ENCODE measurements at regions not wholly inside any gene's neighbourhood (a gene's known extent, or its start where the extent isn't known, plus 50 kb on each side); places are given as distances from the start of the nearest gene placed in this dataset.

DNA sequence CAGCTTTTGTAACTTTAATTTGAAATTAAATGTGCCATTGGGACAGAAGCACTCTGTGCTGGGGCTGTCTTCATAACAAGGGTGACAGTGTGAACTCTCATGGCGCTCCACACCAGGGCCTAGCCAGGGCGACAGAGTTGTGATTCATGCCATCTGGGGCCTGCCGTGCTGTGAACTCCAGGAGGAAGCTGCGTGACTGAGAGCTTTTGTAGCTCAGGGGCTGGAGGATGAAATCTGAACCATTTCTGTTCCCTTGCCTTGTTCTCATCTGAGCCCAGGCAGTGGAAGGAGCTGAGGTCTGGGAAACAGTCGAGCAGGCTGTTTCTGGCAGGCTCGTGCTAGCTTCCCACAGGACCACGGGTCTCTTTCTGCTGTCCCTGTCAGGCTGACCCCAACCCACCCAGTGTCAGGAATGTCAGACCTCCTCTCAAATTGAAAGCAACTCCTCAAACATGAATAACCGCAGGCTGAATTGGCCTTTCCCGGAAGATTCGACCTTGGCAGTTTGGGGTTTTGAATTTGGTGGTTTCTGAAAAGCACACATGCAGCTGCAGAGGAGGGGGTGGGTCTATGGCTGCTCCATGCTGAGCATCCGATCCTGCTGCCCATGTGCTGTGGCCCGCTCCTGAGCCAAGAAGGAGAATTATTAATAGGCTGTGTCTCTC lies 69.2 kb upstream of the RPS23 start:
- DNase-seq = no peak

DNA sequence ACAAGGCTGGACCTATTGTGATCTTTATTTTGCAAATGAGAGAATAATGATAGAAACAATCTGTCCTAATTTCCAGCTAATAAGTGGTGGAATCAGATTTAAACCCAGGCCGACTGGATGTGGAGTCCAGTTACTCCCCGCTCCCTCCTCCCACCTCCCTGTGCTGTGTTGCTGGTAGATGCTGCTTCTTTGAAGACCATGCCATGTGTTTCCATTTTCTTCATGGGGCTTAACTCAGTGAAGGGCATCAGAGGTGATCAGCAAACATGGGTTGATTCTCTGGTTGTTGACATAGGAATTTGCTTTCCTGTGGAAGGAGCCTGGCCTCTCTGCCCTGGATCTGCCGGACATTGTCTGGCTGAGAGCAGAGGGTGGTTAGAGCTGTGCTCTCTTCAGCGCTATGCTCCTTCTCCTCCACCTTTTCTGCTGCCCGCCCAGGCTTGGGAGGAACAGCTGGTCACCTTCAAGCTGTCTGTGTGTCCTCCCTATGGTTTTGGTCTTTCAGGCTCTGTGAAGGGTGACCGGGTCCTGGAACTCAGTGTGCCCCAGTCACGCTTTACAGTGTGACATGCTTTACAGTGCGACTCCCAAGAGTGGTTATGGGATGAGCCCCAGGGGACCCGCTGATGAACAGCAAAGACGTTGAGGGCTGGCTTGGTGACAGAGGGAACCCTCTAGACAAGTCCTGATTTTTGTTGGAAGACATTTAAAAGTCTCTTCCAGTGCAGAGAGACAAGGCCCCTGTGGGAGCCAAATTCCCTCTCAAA lies 68.4 kb upstream of the RPS23 start:
- no peak for DNase-seq

DNA sequence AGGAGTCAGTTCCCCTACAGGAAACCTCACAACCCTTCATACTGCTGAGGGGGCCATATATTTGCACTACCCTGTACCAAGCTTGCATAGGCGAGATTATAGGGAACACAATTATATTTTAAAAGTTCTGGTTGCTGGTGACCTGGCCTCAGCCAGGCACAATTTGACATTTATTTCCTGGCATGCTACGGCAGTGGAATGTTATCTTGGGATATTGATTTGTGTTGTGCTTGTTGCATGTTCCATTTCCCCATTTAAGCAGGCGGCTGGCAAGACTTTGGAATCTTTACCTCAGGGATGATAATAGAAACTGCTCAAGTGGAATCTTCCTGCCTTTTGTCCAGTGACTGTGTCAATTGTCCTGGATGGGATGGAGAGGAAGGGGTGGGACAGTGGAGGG lies 67.0 kb upstream of the RPS23 start:
- DNase-seq = no peak

DNA sequence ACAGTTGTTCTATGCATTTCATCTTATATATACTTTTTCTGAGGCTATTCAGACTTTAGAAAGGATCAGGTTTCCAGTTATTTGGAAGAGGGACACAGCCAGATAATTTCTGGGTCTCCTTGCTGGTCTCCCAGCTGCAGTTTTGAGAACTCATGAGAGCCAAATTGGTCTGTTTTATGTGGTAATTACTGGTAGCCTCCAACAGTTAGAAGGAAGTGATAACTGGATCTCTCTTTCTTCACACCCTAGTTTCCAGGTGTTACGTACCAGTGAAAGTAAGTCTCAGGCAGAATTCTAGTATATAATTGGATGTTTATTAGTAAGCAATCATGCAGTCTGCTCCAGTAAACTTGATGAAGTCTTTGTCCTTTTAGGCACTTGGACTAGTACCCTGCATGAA lies 63.2 kb upstream of the RPS23 start:
- DNase-seq = no peak

DNA sequence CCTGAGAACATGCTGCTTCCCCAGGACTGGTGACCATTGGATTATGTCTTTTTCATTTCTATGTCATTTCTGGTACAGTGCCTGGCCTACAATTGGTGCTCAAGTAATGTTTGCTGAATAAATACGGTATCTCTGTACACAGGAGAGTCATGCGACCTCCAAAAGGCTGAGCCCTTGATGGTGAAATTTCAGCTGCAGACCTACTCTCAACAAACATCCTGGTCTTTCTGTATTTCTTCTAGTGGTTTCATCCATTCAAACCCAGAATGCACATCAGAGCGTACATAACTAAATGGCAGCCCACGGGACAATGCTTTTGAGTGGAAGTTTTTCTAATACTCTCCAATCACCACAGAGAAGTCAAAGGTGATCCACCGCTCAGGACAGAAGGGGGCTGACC lies 62.6 kb upstream of the RPS23 start:
- DNase-seq = no peak

DNA sequence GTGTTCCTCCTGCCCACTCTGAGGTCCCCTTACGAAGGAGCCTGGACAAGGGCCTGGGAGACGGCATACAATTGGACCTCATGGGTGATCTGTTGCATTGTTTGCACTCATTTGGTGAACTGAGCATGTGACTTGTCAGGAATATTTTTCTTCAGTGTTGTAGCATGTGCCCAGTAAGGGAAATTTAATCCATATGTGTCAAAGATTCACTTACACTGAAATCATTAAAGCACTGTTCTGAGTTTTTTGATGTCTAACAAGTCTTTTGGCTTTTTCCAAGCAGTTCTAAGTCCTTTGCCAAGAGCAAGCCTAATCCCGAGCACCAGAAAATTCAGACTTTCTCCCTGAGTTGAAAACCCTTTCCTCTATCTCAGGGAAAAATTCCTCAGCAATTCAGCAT lies 61.6 kb upstream of the RPS23 start:
- DNase-seq = no peak

DNA sequence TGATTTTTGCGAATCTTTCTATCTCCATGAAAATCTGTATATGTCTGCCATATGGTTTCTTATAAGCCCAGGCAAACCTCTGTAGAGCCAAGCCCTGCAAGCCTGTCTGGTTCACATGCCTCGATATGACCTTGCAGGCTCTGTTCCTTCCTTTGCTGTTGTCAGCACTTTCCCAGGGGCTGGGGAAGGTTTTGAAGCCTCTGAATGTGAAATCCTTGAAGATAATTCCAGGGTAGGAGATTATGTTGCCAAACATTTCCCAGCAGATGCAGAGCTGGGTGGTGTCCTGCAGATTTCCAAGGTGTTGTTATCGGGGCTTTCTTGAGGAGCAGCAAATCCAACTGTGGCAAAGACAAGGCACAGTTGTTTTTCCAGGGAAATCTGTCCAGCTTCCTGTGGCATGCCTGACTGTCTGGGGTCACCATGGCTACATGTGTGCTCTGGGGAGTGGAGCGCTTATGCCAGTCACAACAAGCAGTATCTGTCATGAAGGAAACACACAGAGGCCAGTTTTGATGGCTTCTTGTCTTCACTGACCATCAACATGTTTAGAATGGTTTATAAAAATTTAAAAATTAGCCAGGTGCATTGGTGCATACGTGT lies 60.7 kb upstream of the RPS23 start:
- no peak for DNase-seq

DNA sequence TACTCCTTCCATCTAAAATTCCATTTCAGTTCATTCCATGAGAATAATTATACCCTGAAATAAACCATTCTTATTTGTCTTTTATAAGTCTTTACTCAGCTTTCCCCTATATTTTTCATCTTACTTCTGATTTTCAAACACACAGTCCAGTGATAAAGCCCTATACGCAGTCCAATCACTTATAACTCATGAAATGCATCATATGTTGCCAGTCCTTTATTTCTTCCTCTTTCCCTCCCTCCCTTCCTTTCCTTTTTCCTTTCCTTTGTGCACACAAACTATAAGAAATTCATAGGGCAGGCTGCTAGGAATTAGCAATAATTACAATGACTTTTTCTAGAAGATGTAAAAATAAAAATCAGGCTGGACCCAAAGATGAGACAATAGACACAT lies 58.8 kb upstream of the RPS23 start:
- no peak for DNase-seq

DNA sequence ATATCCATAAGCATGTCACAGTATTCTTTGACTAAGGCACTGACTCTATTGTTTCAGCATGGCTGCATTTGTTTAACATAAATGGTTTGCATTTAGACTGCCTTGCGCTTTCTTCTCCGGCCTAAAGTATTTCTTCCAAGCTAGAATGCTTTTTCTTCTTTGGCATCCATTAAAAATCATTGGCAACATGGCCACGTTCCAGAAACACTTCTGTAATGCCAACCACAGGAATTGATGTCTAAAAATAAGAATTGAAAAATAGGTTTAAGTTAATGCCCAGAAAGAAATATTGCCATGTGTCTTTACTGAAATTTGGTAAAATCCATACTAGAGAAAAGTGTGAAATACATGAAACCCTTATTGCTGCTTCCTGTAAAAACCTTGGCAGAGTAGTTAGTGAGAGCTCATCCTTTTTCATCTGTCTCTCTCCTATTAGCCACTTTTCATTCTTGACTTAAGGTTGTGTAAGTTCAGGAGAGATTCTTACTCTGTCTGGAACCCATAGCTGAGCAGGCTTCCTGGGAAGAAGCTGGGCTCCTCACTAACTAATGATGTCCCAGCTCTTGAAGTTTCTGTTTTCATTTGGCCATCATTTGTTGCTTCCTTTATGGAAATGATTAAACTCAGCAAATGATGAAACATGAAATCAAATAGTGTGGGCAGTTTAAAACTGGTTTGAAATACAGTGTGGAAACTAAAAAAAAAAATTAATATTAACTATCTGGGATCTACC lies 58.2 kb upstream of the RPS23 start:
- no peak for DNase-seq

DNA sequence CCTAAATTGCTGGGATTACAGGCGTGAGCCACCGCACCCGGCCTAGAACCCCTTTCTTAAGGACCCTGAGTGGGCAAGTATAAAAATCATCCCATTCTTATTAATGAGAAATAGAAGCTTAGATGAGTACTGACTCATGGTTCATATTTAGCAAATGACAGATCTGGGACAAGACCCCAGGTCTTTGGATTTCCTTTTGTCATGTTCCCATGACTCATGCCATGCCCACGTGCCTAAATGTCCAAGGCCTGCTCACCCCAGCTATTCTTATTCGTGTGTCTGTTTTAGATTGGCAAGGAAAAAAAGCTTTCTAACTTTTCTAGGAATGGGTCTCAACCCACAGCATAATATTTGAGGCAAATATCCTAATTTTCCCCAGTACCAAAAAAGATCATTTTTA lies 57.7 kb upstream of the RPS23 start:
- no peak for DNase-seq

DNA sequence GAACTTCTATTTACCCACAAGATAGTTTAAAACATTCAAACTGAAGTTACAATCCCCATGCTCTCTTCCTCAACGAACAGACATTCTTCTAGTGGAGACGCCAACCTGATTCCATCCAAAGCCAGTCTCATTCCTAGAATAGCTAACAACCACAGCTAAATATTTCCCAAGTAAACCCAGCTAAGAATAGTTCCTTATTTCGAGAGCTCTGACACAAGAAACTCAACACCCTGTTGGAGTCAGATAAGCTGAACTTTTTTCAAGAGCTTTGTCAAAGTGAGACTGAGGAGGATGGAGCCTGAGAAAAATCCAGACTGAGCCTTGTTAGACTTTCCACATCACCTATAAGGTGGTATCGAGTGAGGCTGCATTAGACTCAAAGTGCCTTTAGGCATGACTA lies 56.7 kb upstream of the RPS23 start:
- no peak for DNase-seq

DNA sequence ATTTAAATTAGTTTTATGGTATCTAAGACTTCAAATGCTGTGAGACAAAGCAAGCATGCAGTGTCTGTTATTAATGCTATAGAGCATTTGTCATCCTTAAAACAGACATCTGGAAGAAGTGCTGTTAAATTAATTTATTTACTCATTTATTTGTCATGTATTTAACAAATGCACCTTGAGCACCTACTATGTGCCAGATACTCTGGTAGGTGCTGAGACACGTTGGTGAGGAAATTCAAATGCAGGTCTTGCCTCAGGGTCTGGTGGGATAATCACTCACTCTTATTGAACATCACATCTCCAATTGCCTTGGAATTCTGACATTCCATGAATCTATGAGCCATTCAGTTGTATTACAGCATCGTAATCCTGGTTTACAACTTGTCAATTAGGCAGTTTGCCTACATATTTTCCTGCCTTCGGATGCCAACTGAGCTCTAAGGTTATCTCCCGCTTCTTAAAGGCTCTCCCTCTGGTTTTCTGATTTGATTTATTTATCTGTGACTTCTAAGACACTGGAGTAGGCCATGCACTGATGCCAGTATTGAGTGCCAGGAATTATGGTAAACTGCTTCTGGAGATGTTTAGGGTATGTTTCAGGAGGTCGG lies 56.0 kb upstream of the RPS23 start:
- DNase-seq = no peak

DNA sequence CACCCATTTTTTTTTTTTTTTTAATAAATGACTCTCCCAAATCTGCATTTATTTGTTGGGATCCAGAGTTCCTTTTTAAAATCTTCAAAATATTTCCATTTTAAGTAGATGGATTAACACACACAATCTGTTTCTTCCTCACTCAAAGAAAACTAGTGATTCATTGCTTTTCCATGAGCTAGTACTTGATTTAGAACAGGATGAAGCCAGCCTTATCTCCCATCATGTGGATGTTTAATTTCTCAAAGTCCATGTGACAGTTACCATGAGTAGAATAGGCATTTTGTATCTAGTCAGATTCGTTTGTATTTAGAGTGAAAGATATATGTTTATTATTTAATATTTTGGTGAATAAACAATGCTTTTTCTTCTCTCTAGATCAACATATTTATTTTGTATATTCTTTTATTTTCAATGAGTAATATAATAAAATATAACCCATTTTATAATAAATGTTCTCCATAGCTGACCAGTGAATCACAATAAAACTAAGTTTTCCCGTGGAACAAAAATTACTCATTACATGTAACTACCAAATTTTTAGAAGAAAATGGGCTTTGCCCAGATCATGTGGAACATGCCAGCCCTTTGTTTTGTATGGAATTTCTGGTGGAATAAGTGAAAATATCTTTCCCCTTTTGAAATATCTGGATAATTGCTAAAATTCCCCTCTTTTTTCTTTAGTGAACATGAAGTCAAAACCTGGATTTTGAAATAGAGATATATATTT lies 54.9 kb upstream of the RPS23 start:
- DNase-seq = no peak

DNA sequence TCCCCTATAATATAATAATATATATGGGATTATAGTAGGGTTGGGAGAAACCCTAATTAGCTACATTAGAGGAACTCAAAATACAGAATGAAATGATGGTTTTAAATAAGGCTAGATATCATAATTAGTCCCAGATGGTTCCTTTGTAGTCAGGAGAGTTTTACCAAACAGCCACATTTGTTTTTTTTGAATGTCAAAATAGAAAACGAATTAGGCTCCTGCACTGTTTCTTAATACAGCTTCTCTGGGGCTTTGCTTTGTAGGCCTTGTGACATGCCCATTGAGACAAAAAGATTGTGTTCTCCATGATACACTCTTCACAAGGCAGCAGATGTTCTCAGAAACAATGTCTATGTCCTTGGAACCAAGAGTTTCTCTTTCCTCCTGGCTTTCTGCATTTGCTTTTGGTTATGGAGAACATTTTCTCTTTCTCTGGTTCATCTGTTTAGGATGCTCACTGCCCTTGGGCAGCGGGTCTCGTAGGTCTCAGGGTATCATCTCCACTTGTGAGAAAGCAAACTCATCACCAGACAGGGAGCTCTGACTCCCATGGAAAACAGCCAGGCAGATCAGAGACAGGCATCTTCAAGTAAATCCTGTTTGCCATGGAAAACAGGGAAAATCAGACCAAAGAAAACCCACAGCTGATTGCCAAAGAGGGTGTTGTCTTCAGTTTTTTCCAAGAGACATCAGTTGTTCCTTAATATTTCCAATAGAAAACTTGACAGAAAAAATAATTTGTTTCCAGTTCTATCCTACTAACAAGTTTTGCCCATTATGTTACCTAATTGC lies 54.1 kb upstream of the RPS23 start:
- no peak for DNase-seq

DNA sequence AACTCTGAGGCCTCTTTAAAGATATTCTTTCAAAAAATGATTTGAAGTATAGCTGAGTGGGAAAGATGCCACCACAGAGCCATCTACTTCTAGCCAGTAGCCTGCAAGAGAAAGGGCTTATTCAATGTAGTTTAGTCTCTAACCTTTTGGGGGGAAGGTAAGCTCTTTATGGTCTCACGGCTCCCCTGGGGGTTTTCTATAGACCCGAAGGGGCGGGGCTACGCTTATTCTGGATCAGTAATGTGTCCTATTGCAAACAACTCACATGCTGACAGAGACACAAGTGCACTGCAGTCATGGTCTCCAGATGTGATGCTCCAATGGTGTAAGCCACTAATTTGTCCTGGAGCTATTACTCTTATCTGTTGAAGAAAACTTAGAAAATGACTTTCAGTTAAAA lies 53.4 kb upstream of the RPS23 start:
- no peak for DNase-seq

DNA sequence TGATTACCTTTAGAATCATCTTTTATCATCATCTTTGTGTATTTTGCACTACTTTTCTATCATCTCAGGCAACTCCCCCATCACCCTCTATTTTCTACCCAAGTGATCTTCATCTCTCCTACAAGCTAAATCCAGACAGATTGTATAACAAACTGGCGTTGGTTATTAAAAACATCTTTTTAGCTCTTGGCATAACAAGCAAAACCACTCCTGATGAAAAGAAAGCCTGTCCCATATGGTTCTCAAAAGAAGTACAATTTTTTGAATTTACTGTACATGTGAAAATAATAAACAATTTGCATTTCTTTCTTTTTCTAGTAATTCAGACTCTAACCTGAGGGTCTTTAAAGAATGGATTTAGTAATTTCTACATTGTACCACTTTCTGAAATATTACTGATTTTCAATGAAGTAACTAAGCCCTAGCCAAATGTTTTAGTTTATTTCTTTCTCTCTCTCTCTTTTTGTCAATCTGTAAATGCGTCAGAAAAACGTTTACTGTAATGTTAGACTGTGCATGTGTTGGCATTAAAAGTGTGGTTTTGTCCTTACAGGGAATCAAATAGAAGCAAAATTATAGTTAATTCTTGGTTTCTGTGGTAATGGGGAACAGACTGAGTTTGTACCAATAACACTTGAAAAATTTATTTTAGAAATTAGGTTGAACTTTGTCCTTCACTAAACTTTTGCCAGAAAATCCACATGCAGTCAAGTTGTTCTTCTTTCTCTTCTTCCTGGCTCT lies 52.5 kb upstream of the RPS23 start:
- no peak for DNase-seq

DNA sequence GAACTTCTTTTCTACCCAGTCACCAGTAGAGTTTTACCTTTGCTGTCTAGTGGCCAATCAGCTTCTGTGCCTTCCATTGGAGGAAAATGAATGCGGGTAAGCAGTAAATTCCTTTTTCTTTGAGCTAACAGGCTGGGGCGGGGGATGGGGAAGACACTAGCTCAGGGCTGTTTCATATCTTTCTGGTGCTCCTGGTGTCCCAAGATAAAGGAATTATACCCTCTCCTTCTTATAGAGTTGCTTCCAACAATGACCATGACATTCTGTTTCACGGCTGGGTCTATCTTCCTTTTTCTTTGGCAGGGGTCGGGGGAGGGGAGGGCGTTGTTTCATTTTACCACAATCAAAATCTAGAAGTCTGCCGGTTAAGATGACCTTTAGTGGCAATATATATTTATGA lies 51.2 kb upstream of the RPS23 start:
- no peak for DNase-seq
